ENCODE measurements at regions not wholly inside any gene's neighbourhood (a gene's known extent, or its start where the extent isn't known, plus 50 kb on each side); places are given as distances from the start of the nearest gene placed in this dataset.

GRCh38 chr7:26950889-26951288, 86.5 kb upstream of the SKAP2 start (continued):
- TF ChIP-seq CHD7 (IDR thresholded peaks at IDR 0.05; ENCODE audit: insufficient replicate concordance, low read length), result no peak
- TF ChIP-seq POU5F1 (IDR thresholded peaks at IDR 0.05; ENCODE audit: low read depth, low read length), result no peak
- no peak for TF ChIP-seq TEAD4 (IDR thresholded peaks at IDR 0.05; ENCODE audit: low read depth, low read length)
- no peak for TF ChIP-seq RFX5 (IDR thresholded peaks at IDR 0.05; ENCODE audit: borderline replicate concordance, low read depth, low read length)
- no peak for TF ChIP-seq E2F6 (IDR thresholded peaks at IDR 0.05)
- no peak for TF ChIP-seq SAP30 (IDR thresholded peaks at IDR 0.05; ENCODE audit: insufficient read depth, insufficient replicate concordance, low read length)
